Activated T-cell treated with anti-CD3 and anti-CD28 coated beads, Interleukin-2, amount 50 U/mL, for 4 hours (primary cell): ENCODE measurements at regions not wholly inside any gene's neighbourhood (a gene's known extent, or its start where the extent isn't known, plus 50 kb on each side); places are given as distances from the start of the nearest gene placed in this dataset.
A peak's percentile ranks its signal among the peaks of the same experiment; 100 is the strongest.
"Not testable (repeated sequence)": the region's sequence is repeated elsewhere in the genome, so short reads cannot be mapped to it uniquely, and the experiment has no call there.

Experiments
- ATAC-seq, 2 donors: fragments of 200-7000 bp; cut with Tn5 transposase; one replicate each; pipeline ENCODE4 v1.10.0; 2021
- DNase-seq: peaks from one replicate; pipeline ENCODE4 v3.0.0-alpha.2; 2020
- H3K27me3 Mint-ChIP-seq: one replicate; pipeline ENCODE4 v1.8.0; 2021; ENCODE audit warnings: low read depth, mixed read lengths
- H3K36me3 Mint-ChIP-seq: one replicate; pipeline ENCODE4 v1.8.0; 2022; ENCODE audit warnings: mixed read lengths; ENCODE audit not compliant: insufficient read depth
- H3K4me1 Mint-ChIP-seq: one replicate; pipeline ENCODE4 v1.8.0; 2021; ENCODE audit warnings: low read depth, mixed read lengths
- H3K4me3 Mint-ChIP-seq: one replicate; pipeline ENCODE4 v1.8.0; 2021; ENCODE audit warnings: mild to moderate bottlenecking, moderate library complexity, mixed read lengths
- H3K9me3 Mint-ChIP-seq: one replicate; pipeline ENCODE4 v1.8.0; 2021; ENCODE audit warnings: mixed read lengths

GRCh38 chr6:169974663-169975062, 223.2 kb downstream of the ERMARD start:
- Mint-ChIP-seq H3K4me3 (no peak overlapping the region), H3K27me3 (peaks cover 9% of the 10 kb centered on the region), H3K4me1 (peaks cover 2% of the 10 kb centered on the region), H3K36me3 (no peaks in the 10 kb centered on the region), H3K9me3 (no peaks in the 10 kb centered on the region)
- no peak for ATAC-seq
- DNase-seq, result no peak

GRCh38 chr6:169973588-169974467, 222.4 kb downstream of the ERMARD start:
- not testable (repeated sequence) for H3K4me3 Mint-ChIP-seq, H3K9me3 Mint-ChIP-seq, H3K4me1 Mint-ChIP-seq, H3K36me3 Mint-ChIP-seq, DNase-seq, H3K27me3 Mint-ChIP-seq, ATAC-seq

GRCh38 chr6:169972736-169973135, 221.3 kb downstream of the ERMARD start:
- Mint-ChIP-seq H3K36me3 (no peaks in the 10 kb centered on the region), H3K4me1 (peaks cover 2% of the 10 kb centered on the region)
- DNase-seq, result no peak

GRCh38 chr6:169972101-169972651, 220.8 kb downstream of the ERMARD start:
- DNase-seq (no peak), ATAC-seq (no peak)
- H3K9me3 Mint-ChIP-seq, result no peaks in the 10 kb centered on the region

More at GRCh38 chr6:169972736-169973135, 221.3 kb downstream of the ERMARD start:
- no peak for ATAC-seq
- H3K9me3 Mint-ChIP-seq, result no peaks in the 10 kb centered on the region
- no peak overlapping the region for H3K4me3 Mint-ChIP-seq
- H3K27me3 Mint-ChIP-seq, result peaks cover 9% of the 10 kb centered on the region

GRCh38 chr6:169971081-169971861, 219.8 kb downstream of the ERMARD start:
- H3K4me3 Mint-ChIP-seq, result no peak overlapping the region
- no peaks in the 10 kb centered on the region for H3K9me3 Mint-ChIP-seq
- H3K36me3 Mint-ChIP-seq, result no peaks in the 10 kb centered on the region
- ATAC-seq (no peak), DNase-seq (no peak)
- H3K4me1 Mint-ChIP-seq, result no peaks in the 10 kb centered on the region
- peaks cover 3% of the 10 kb centered on the region for H3K27me3 Mint-ChIP-seq

More at GRCh38 chr6:169972101-169972651, 220.8 kb downstream of the ERMARD start:
- Mint-ChIP-seq H3K36me3 (no peaks in the 10 kb centered on the region), H3K4me3 (no peak overlapping the region), H3K4me1 (peaks cover 2% of the 10 kb centered on the region), H3K27me3 (peaks cover 7% of the 10 kb centered on the region)

- no peaks in the 10 kb centered on the region for H3K36me3 Mint-ChIP-seq
- DNase-seq (no peak), ATAC-seq (no peak)
- no peaks in the 10 kb centered on the region for H3K9me3 Mint-ChIP-seq
- no peak overlapping the region for H3K4me3 Mint-ChIP-seq
- no peaks in the 10 kb centered on the region for H3K4me1 Mint-ChIP-seq
- H3K27me3 Mint-ChIP-seq, result peaks cover 3% of the 10 kb centered on the region
These were observed 219.0 kb downstream of the ERMARD start for GRCh38 chr6:169970306-169970988.

GRCh38 chr6:169969372-169970099, 218.1 kb downstream of the ERMARD start:
- DNase-seq (no peak), ATAC-seq (no peak)
- Mint-ChIP-seq H3K4me1 (no peaks in the 10 kb centered on the region), H3K36me3 (no peaks in the 10 kb centered on the region), H3K9me3 (no peaks in the 10 kb centered on the region), H3K4me3 (no peak overlapping the region), H3K27me3 (peaks cover 3% of the 10 kb centered on the region)

GRCh38 chr6:169968541-169969270, 217.3 kb downstream of the ERMARD start:
- DNase-seq (no peak), ATAC-seq (no peak)
- no peak overlapping the region for H3K4me3 Mint-ChIP-seq
- peaks cover 3% of the 10 kb centered on the region for H3K27me3 Mint-ChIP-seq
- H3K36me3 Mint-ChIP-seq, result no peaks in the 10 kb centered on the region
- no peaks in the 10 kb centered on the region for H3K9me3 Mint-ChIP-seq
- H3K4me1 Mint-ChIP-seq, result no peaks in the 10 kb centered on the region

- Mint-ChIP-seq H3K9me3 (no peaks in the 10 kb centered on the region), H3K36me3 (no peaks in the 10 kb centered on the region), H3K4me1 (no peaks in the 10 kb centered on the region), H3K4me3 (no peak overlapping the region), H3K27me3 (peaks cover 5% of the 10 kb centered on the region)
- ATAC-seq (peak; percentile 31 to 36), DNase-seq (no peak)
These were observed 216.3 kb downstream of the ERMARD start for GRCh38 chr6:169967687-169968086.

- H3K4me1 Mint-ChIP-seq, result peaks cover 3% of the 10 kb centered on the region
- no peaks in the 10 kb centered on the region for H3K9me3 Mint-ChIP-seq
- DNase-seq (no peak), ATAC-seq (no peak)
- H3K27me3 Mint-ChIP-seq, result peaks cover 5% of the 10 kb centered on the region
- no peaks in the 10 kb centered on the region for H3K36me3 Mint-ChIP-seq
- no peak overlapping the region for H3K4me3 Mint-ChIP-seq
These were observed 215.1 kb downstream of the ERMARD start for GRCh38 chr6:169966312-169967181.

- Mint-ChIP-seq H3K4me3 (no peak overlapping the region), H3K4me1 (peaks cover 5% of the 10 kb centered on the region), H3K27me3 (peaks cover 10% of the 10 kb centered on the region), H3K9me3 (no peaks in the 10 kb centered on the region), H3K36me3 (no peaks in the 10 kb centered on the region)
- no peak for DNase-seq
- no peak for ATAC-seq
These were observed 214.4 kb downstream of the ERMARD start for GRCh38 chr6:169965657-169966311.

- ATAC-seq (no peak), DNase-seq (no peak)
- Mint-ChIP-seq H3K36me3 (no peaks in the 10 kb centered on the region), H3K4me3 (no peak overlapping the region), H3K9me3 (no peaks in the 10 kb centered on the region), H3K27me3 (peaks cover 10% of the 10 kb centered on the region), H3K4me1 (peaks cover 5% of the 10 kb centered on the region)
These were observed 213.8 kb downstream of the ERMARD start for GRCh38 chr6:169965239-169965638.
